Gastroesophageal sphincter (tissue), 4 donors: ENCODE measurements at regions not wholly inside any gene's neighbourhood (a gene's known extent, or its start where the extent isn't known, plus 50 kb on each side); places are given as distances from the start of the nearest gene placed in this dataset.
"Not testable (repeated sequence)": the region's sequence is repeated elsewhere in the genome, so short reads cannot be mapped to it uniquely, and the experiment has no call there.

Source experiments
- ATAC-seq: fragments of 150-250 bp; one replicate; pipeline ENCODE4 v1.9.1; 2016; ENCODE audit warnings: mild to moderate bottlenecking, moderate library complexity
- H3K27ac ChIP-seq, 4 donors: fragments of 200-600 bp; sonication (generic) in 3 of 4; 1 replicate in 3 of 4; 2 replicates in 1 of 4; pipeline ENCODE4 v1.5.1; 2016 to 2019
- H3K27me3 ChIP-seq: fragments of 200-600 bp; sonication (generic); one replicate; pipeline ENCODE4 v1.5.1; 2019
- H3K36me3 ChIP-seq, 2 donors: fragments of 200-600 bp; sonication (generic); one replicate each; pipeline ENCODE4 v1.5.1; 2019; ENCODE audit warnings: control low read depth in 1 of 2
- H3K4me1 ChIP-seq, 3 donors: fragments of 200-600 bp; sonication (generic); 1 replicate in 2 of 3; 2 replicates in 1 of 3; pipeline ENCODE4 v1.5.1; 2016 to 2019; ENCODE audit warnings: control low read depth in 2 of 3
- H3K4me3 ChIP-seq, 2 donors: fragments of 200-600 bp; sonication (generic); one replicate each; pipeline ENCODE4 v1.5.1; 2019; ENCODE audit warnings: mild to moderate bottlenecking in 1 of 2, moderate library complexity in 1 of 2
- H3K9me3 ChIP-seq, 3 donors: fragments of 200-600 bp; sonication (generic); one replicate each; pipeline ENCODE4 v1.5.1; 2017 to 2019; ENCODE audit warnings: control low read depth in 2 of 3
- CTCF ChIP-seq, 4 experiments: fragments of 200-600 bp in 2 of 4; fragments of 450-650 bp in 2 of 4; sonication (generic) in 1 of 4; IDR thresholded peaks; one replicate each; pipeline ENCODE4 v1.5.1; 2017 to 2019; ENCODE audit warnings: antibody characterized with exemption in 4 of 4, mild to moderate bottlenecking in 2 of 4, moderate library complexity in 2 of 4
- EP300 ChIP-seq: sonication (generic); formaldehyde crosslinking; IDR thresholded peaks from one replicate; pipeline ENCODE4 v1.6.1; 2017; ENCODE audit warnings: antibody characterized with exemption, mild to moderate bottlenecking
- POLR2A ChIP-seq, 2 donors: fragments of 450-650 bp; IDR thresholded peaks; one replicate each; pipeline ENCODE4 v1.6.1; 2017; ENCODE audit warnings: antibody characterized with exemption in 2 of 2, mild to moderate bottlenecking in 2 of 2, moderate library complexity in 1 of 2
- POLR2AphosphoS5 ChIP-seq: sonication (generic); formaldehyde crosslinking; IDR thresholded peaks from one replicate; pipeline ENCODE4 v1.6.1; 2017; ENCODE audit warnings: antibody characterized with exemption
- WGBS, 2 donors: methylation state at CpG; one replicate each; pipeline ENCODE4 v1.1.5; 2018; ENCODE audit warnings: low coverage in 1 of 2; 5-methylcytosine and 5-hydroxymethylcytosine counted together

- H3K36me3 ChIP-seq = no peaks in the 10 kb centered on the region
- no peaks in the 10 kb centered on the region for H3K27me3 ChIP-seq
- TF ChIP-seq CTCF (IDR thresholded peaks at IDR 0.05) = no peak
- TF ChIP-seq EP300 = no peak
- no peak for TF ChIP-seq POLR2A (IDR thresholded peaks at IDR 0.05)
- TF ChIP-seq POLR2AphosphoS5 = no peak
- ATAC-seq = no peak
- 96% methylated on average over 2 of the region's 2 CpGs; no CpG with 5 or more reads in 1 of the 2 donors for WGBS, 2 donors
- H3K4me3 ChIP-seq = no peak overlapping the region
- no peak overlapping the region for H3K27ac ChIP-seq
- H3K4me1 ChIP-seq = no peaks in the 10 kb centered on the region
- H3K9me3 ChIP-seq = no peaks in the 10 kb centered on the region
Measured at GRCh38 chr5:68115584-68115983, 100.0 kb upstream of the PIK3R1 start.

- TF ChIP-seq EP300 = no peak
- TF ChIP-seq CTCF (IDR thresholded peaks at IDR 0.05) = no peak
- TF ChIP-seq POLR2AphosphoS5 = no peak
- TF ChIP-seq POLR2A (IDR thresholded peaks at IDR 0.05) = no peak
- no peaks in the 10 kb centered on the region for H3K36me3 ChIP-seq
- H3K4me1 ChIP-seq = no peaks in the 10 kb centered on the region
- no peak for ATAC-seq
- H3K27me3 ChIP-seq = no peaks in the 10 kb centered on the region
- no peaks in the 10 kb centered on the region for H3K9me3 ChIP-seq
- no peak overlapping the region for H3K4me3 ChIP-seq
- 56 to 69% methylated on average over 2 of the region's 2 CpGs for WGBS, 2 donors
- H3K27ac ChIP-seq = no peak overlapping the region
Measured at GRCh38 chr5:68114378-68115040, 101.0 kb upstream of the PIK3R1 start.

GRCh38 chr5:68112658-68113057 is 102.9 kb upstream of the PIK3R1 start:
- Histone ChIP-seq H3K4me3 (no peak overlapping the region), H3K9me3 (no peaks in the 10 kb centered on the region), H3K36me3 (no peaks in the 10 kb centered on the region), H3K27me3 (no peaks in the 10 kb centered on the region), H3K27ac (no peak overlapping the region), H3K4me1 (no peaks in the 10 kb centered on the region)
- ATAC-seq = no peak
- 93 to 100% methylated on average over 1 of the region's 2 CpGs for WGBS, 2 donors
- no peak for TF ChIP-seq EP300
- TF ChIP-seq CTCF (IDR thresholded peaks at IDR 0.05) = no peak

- Histone ChIP-seq H3K4me3 (no peak overlapping the region), H3K4me1 (no peaks in the 10 kb centered on the region), H3K9me3 (no peaks in the 10 kb centered on the region), H3K27me3 (no peaks in the 10 kb centered on the region), H3K36me3 (no peaks in the 10 kb centered on the region), H3K27ac (no peak overlapping the region)
- WGBS, 2 donors = 29 to 65% methylated on average over 1 of the region's 1 CpG
- ATAC-seq = no peak
- TF ChIP-seq EP300 (no peak), POLR2AphosphoS5 (no peak), POLR2A (IDR thresholded peaks at IDR 0.05) (no peak), CTCF (IDR thresholded peaks at IDR 0.05) (no peak)
Measured at GRCh38 chr5:68110894-68111293, 104.7 kb upstream of the PIK3R1 start.

- no peak for ATAC-seq
- no peak overlapping the region for H3K4me3 ChIP-seq
- no peak overlapping the region for H3K27ac ChIP-seq
- no peak for TF ChIP-seq POLR2A (IDR thresholded peaks at IDR 0.05)
- TF ChIP-seq POLR2AphosphoS5 = no peak
- no peak for TF ChIP-seq EP300
- TF ChIP-seq CTCF (IDR thresholded peaks at IDR 0.05) = no peak
- H3K27me3 ChIP-seq = no peaks in the 10 kb centered on the region
- no peaks in the 10 kb centered on the region for H3K9me3 ChIP-seq
- H3K4me1 ChIP-seq = no peaks in the 10 kb centered on the region
- WGBS, 2 donors = 88 to 100% methylated on average over 1 of the region's 1 CpG
- H3K36me3 ChIP-seq = no peaks in the 10 kb centered on the region
Measured at GRCh38 chr5:68110264-68110663, 105.3 kb upstream of the PIK3R1 start.

GRCh38 chr5:68104217-68104616 is 111.3 kb upstream of the PIK3R1 start:
- WGBS, 2 donors = 93 to 100% methylated on average over 1 to 2 of the region's 2 CpGs
- H3K36me3 ChIP-seq, H3K9me3 ChIP-seq, H3K4me1 ChIP-seq, ATAC-seq, H3K27ac ChIP-seq, H3K27me3 ChIP-seq, H3K4me3 ChIP-seq: not testable (repeated sequence)

GRCh38 chr5:68103297-68103696 is 112.3 kb upstream of the PIK3R1 start:
- H3K27me3 ChIP-seq, ATAC-seq, H3K4me1 ChIP-seq, H3K4me3 ChIP-seq, H3K36me3 ChIP-seq, H3K9me3 ChIP-seq, H3K27ac ChIP-seq: not testable (repeated sequence)
- WGBS, 2 donors = 98 to 100% methylated on average over 1 to 4 of the region's 4 CpGs
